ENCODE measurements at regions not wholly inside any gene's neighbourhood (a gene's known extent, or its start where the extent isn't known, plus 50 kb on each side); places are given as distances from the start of the nearest gene placed in this dataset.
A peak's percentile ranks its signal among the peaks of the same experiment; 100 is the strongest.

GRCh38 chr5:10839118-10839517 is 78.1 kb upstream of the DAP start:
- DNase-seq (ENCODE audit: low read depth): no peak
- no peak for TF ChIP-seq CTCF (conservative IDR thresholded peaks at IDR 0.05; ENCODE audit: low read depth, low read length)
- H3K4me3 ChIP-seq (ENCODE audit: low read depth, low read length): no peak overlapping the region

- no peak overlapping the region for H3K4me3 ChIP-seq (ENCODE audit: low read depth, low read length)
- TF ChIP-seq CTCF (conservative IDR thresholded peaks at IDR 0.05; ENCODE audit: low read depth, low read length): no peak
- DNase-seq (ENCODE audit: low read depth): no peak
These were observed 77.0 kb upstream of the DAP start for GRCh38 chr5:10838038-10838437.

GRCh38 chr5:10836986-10837385 is 76.0 kb upstream of the DAP start:
- no peak for TF ChIP-seq CTCF (conservative IDR thresholded peaks at IDR 0.05; ENCODE audit: low read depth, low read length)
- DNase-seq (ENCODE audit: low read depth): peak; percentile 39

GRCh38 chr5:10834695-10835094 is 73.7 kb upstream of the DAP start:
- TF ChIP-seq CTCF (conservative IDR thresholded peaks at IDR 0.05; ENCODE audit: low read depth, low read length): no peak
- H3K4me3 ChIP-seq (ENCODE audit: low read depth, low read length): no peak overlapping the region
- DNase-seq (ENCODE audit: low read depth): no peak

More at GRCh38 chr5:10836986-10837385, 76.0 kb upstream of the DAP start:
- no peak overlapping the region for H3K4me3 ChIP-seq (ENCODE audit: low read depth, low read length)

GRCh38 chr5:10832987-10833386 is 72.0 kb upstream of the DAP start:
- no peak overlapping the region for H3K4me3 ChIP-seq (ENCODE audit: low read depth, low read length)
- no peak for TF ChIP-seq CTCF (conservative IDR thresholded peaks at IDR 0.05; ENCODE audit: low read depth, low read length)
- no peak for DNase-seq (ENCODE audit: low read depth)

GRCh38 chr5:10832421-10832820 is 71.4 kb upstream of the DAP start:
- DNase-seq (ENCODE audit: low read depth): no peak
- no peak for TF ChIP-seq CTCF (conservative IDR thresholded peaks at IDR 0.05; ENCODE audit: low read depth, low read length)
- H3K4me3 ChIP-seq (ENCODE audit: low read depth, low read length): no peak overlapping the region

- H3K4me3 ChIP-seq (ENCODE audit: low read depth, low read length): no peak overlapping the region
- DNase-seq (ENCODE audit: low read depth): peak; percentile 78
- no peak for TF ChIP-seq CTCF (conservative IDR thresholded peaks at IDR 0.05; ENCODE audit: low read depth, low read length)
These were observed 70.4 kb upstream of the DAP start for GRCh38 chr5:10831419-10831818.
